HL-60 (cell line): ENCODE measurements at regions not wholly inside any gene's neighbourhood (a gene's known extent, or its start where the extent isn't known, plus 50 kb on each side); places are given as distances from the start of the nearest gene placed in this dataset.

Experiments
- DNase-seq, 2 experiments: peaks; one replicate each; pipeline ENCODE4 v3.0.0-alpha.2; 2010 to 2020; ENCODE audit warnings: low read depth in 1 of 2, low spot score in 1 of 2
- H3K27ac ChIP-seq: fragments of 250-450 bp; sonication (Bioruptor Pico); replicated peaks from 2 replicates; pipeline ENCODE4 v1.5.1; 2020; ENCODE audit warnings: mild to moderate bottlenecking, moderate library complexity
- H3K27me3 ChIP-seq: fragments of 250-450 bp; sonication (Bioruptor Pico); 2 replicates; pipeline ENCODE4 v1.5.1; 2021; ENCODE audit warnings: mild to moderate bottlenecking, moderate library complexity; ENCODE audit not compliant: insufficient read depth, poor library complexity, severe bottlenecking
- H3K4me3 ChIP-seq: replicated peaks from 2 replicates; pipeline ENCODE4 v1.5.1; 2011; ENCODE audit warnings: mild to moderate bottlenecking, control low read depth, low read length; ENCODE audit not compliant: insufficient read depth
- CTCF ChIP-seq: IDR thresholded peaks from one replicate; pipeline ENCODE4 v1.5.1; 2011; ENCODE audit warnings: low read length, control low read depth, inconsistent platforms; ENCODE audit not compliant: insufficient read depth
- GABPA ChIP-seq: IDR thresholded peaks from 2 replicates; pipeline ENCODE4 v1.6.1; 2012; ENCODE audit warnings: low read depth
- POLR2AphosphoS5 ChIP-seq: IDR thresholded peaks from 2 replicates; pipeline ENCODE4 v1.6.1; 2012; ENCODE audit warnings: low read depth
- REST ChIP-seq: IDR thresholded peaks from 2 replicates; pipeline ENCODE4 v1.6.1; 2012; ENCODE audit warnings: low read depth; ENCODE audit not compliant: insufficient replicate concordance
- SPI1 ChIP-seq: IDR thresholded peaks from 2 replicates; pipeline ENCODE4 v1.6.1; 2012; ENCODE audit warnings: low read depth, mild to moderate bottlenecking, borderline replicate concordance

GRCh38 chr17:83146347-83146746, 66.9 kb downstream of the METRNL start:
- TF ChIP-seq GABPA (no peak), POLR2AphosphoS5 (no peak), REST (no peak), CTCF (no peak), SPI1 (no peak)
- Histone ChIP-seq H3K4me3 (no peak overlapping the region), H3K27me3 (peaks cover 2% of the 10 kb centered on the region), H3K27ac (no peak overlapping the region)
- DNase-seq = no peak

GRCh38 chr17:83147280-83147679, 67.9 kb downstream of the METRNL start:
- TF ChIP-seq REST (no peak), POLR2AphosphoS5 (no peak), CTCF (no peak), SPI1 (no peak), GABPA (no peak)
- H3K27me3 ChIP-seq = peaks cover 2% of the 10 kb centered on the region
- H3K27ac ChIP-seq = no peak overlapping the region
- DNase-seq = no peak
- H3K4me3 ChIP-seq = no peak overlapping the region

GRCh38 chr17:83148317-83149028, 69.1 kb downstream of the METRNL start:
- Histone ChIP-seq H3K27me3 (peaks cover 2% of the 10 kb centered on the region), H3K27ac (no peak overlapping the region), H3K4me3 (no peak overlapping the region)
- TF ChIP-seq GABPA = no peak
- TF ChIP-seq REST = no peak
- TF ChIP-seq CTCF = no peak
- TF ChIP-seq POLR2AphosphoS5 = no peak
- TF ChIP-seq SPI1 = no peak
- no peak for DNase-seq
